WTC11 (cell line): ENCODE measurements at regions not wholly inside any gene's neighbourhood (a gene's known extent, or its start where the extent isn't known, plus 50 kb on each side); places are given as distances from the start of the nearest gene placed in this dataset.

Source experiments
- ATAC-seq: fragments of 200-7000 bp; cut with Tn5 transposase; 2 replicates; pipeline ENCODE4 v1.10.0; 2021; ENCODE audit warnings: mild to moderate bottlenecking, moderate library complexity
- CTCF ChIA-PET: fragments of 300-600 bp; sonication (Branson Sonifier 250); formaldehyde crosslinking; loops from one replicate; lab custom pipeline; 2021; ENCODE audit warnings: antibody characterized with exemption; lab: Charles Lee
- POLR2A ChIA-PET: fragments of 350-600 bp; sonication (Branson Sonifier 250); formaldehyde crosslinking; loops from one replicate; lab custom pipeline; 2021; ENCODE audit warnings: antibody characterized with exemption; lab: Charles Lee
- DNase-seq: peaks from one replicate; pipeline ENCODE4 v3.0.0; 2021; ENCODE audit warnings: low spot score
- H3K27ac Mint-ChIP-seq: 2 replicates; pipeline ENCODE4 v1.8.0; 2021; ENCODE audit warnings: mixed read lengths
- H3K27me3 Mint-ChIP-seq: 2 replicates; pipeline ENCODE4 v1.8.0; 2021; ENCODE audit warnings: low read depth, mild to moderate bottlenecking, moderate library complexity, mixed read lengths
- H3K36me3 Mint-ChIP-seq: 2 replicates; pipeline ENCODE4 v1.8.0; 2021; ENCODE audit warnings: mixed read lengths
- H3K4me1 Mint-ChIP-seq: 2 replicates; pipeline ENCODE4 v1.8.0; 2022; ENCODE audit warnings: mixed read lengths
- H3K4me3 Mint-ChIP-seq: 2 replicates; pipeline ENCODE4 v1.8.0; 2021; ENCODE audit warnings: mild to moderate bottlenecking, moderate library complexity, mixed read lengths
- H3K9me3 Mint-ChIP-seq: 2 replicates; pipeline ENCODE4 v1.8.0; 2021; ENCODE audit warnings: mixed read lengths
- ATF2 ChIP-seq: sonication (generic); formaldehyde crosslinking; IDR thresholded peaks from 2 replicates; pipeline ENCODE4 v1.8.1; 2022; ENCODE audit warnings: low read depth, missing genetic modification reagents, borderline replicate concordance
- ATF3 ChIP-seq: sonication (generic); formaldehyde crosslinking; conservative IDR thresholded peaks from 2 replicates; pipeline ENCODE4 v1.8.1; 2022; ENCODE audit warnings: mild to moderate bottlenecking, missing genetic modification reagents
- EMX1 ChIP-seq: fragments of 250-450 bp; sonication (Bioruptor Pico); IDR thresholded peaks from 2 replicates; pipeline ENCODE4 v1.8.0; 2021; ENCODE audit warnings: mild to moderate bottlenecking
- ESRRA ChIP-seq: sonication (generic); formaldehyde crosslinking; IDR thresholded peaks from 2 replicates; pipeline ENCODE4 v1.8.1; 2022; ENCODE audit warnings: mild to moderate bottlenecking, missing genetic modification reagents, borderline replicate concordance
- FOXP4 ChIP-seq: sonication (generic); formaldehyde crosslinking; IDR thresholded peaks from 2 replicates; pipeline ENCODE4 v1.8.0; 2022; ENCODE audit warnings: mild to moderate bottlenecking, missing genetic modification reagents
- KAT7 ChIP-seq: sonication (generic); formaldehyde crosslinking; IDR thresholded peaks from 2 replicates; pipeline ENCODE4 v1.8.1; 2023; ENCODE audit warnings: missing genetic modification reagents, mild to moderate bottlenecking, borderline replicate concordance
- NFATC4 ChIP-seq: fragments of 250-450 bp; sonication (Bioruptor Pico); IDR thresholded peaks from 2 replicates; pipeline ENCODE4 v1.9.0; 2021; ENCODE audit warnings: mild to moderate bottlenecking
- NR3C1 ChIP-seq: sonication (generic); formaldehyde crosslinking; conservative IDR thresholded peaks from 2 replicates; pipeline ENCODE4 v1.8.1; 2023; ENCODE audit warnings: low read depth, mild to moderate bottlenecking, missing genetic modification reagents
- PRDM15 ChIP-seq: sonication (generic); formaldehyde crosslinking; IDR thresholded peaks from 2 replicates; pipeline ENCODE4 v1.8.0; 2022; ENCODE audit warnings: missing genetic modification reagents
- SMAD3 ChIP-seq: sonication (generic); formaldehyde crosslinking; IDR thresholded peaks from 2 replicates; pipeline ENCODE4 v1.8.0; 2022; ENCODE audit warnings: missing genetic modification reagents, mild to moderate bottlenecking, borderline replicate concordance
- TCF7 ChIP-seq: sonication (generic); formaldehyde crosslinking; IDR thresholded peaks from 2 replicates; pipeline ENCODE4 v1.8.0; 2022; ENCODE audit warnings: mild to moderate bottlenecking, low read depth, missing genetic modification reagents, moderate library complexity
- TEAD1 ChIP-seq: sonication (generic); formaldehyde crosslinking; IDR thresholded peaks from 2 replicates; pipeline ENCODE4 v1.8.0; 2022; ENCODE audit warnings: mild to moderate bottlenecking, missing genetic modification reagents
- USF2 ChIP-seq: sonication (generic); formaldehyde crosslinking; IDR thresholded peaks from 2 replicates; pipeline ENCODE4 v1.8.1; 2023; ENCODE audit warnings: mild to moderate bottlenecking, missing genetic modification reagents, moderate library complexity
- ZNF138 ChIP-seq: sonication (generic); formaldehyde crosslinking; conservative IDR thresholded peaks from 2 replicates; pipeline ENCODE4 v1.8.1; 2022; ENCODE audit warnings: mild to moderate bottlenecking, moderate library complexity, missing genetic modification reagents
- ZNF219 ChIP-seq: sonication (generic); formaldehyde crosslinking; IDR thresholded peaks from 2 replicates; pipeline ENCODE4 v1.8.0; 2023; ENCODE audit warnings: missing genetic modification reagents, mild to moderate bottlenecking, borderline replicate concordance
- ZNF396 ChIP-seq: fragments of 250-450 bp; sonication (Bioruptor Pico); IDR thresholded peaks from 2 replicates; pipeline ENCODE4 v1.8.0; 2021; ENCODE audit warnings: mild to moderate bottlenecking, moderate library complexity, borderline replicate concordance
- ZNF423 ChIP-seq: fragments of 250-450 bp; sonication (Bioruptor Pico); IDR thresholded peaks from 2 replicates; pipeline ENCODE4 v2.1.2; 2022; ENCODE audit warnings: mild to moderate bottlenecking, moderate library complexity
- ZNF532 ChIP-seq: fragments of 250-450 bp; sonication (Bioruptor Pico); IDR thresholded peaks from 2 replicates; pipeline ENCODE4 v1.9.0; 2021; ENCODE audit warnings: mild to moderate bottlenecking, borderline replicate concordance

- TF ChIP-seq FOXP4, result no peak
- no peak for TF ChIP-seq ATF2
Observed at GRCh38 chr2:71846072-71846471, 301.6 kb downstream of the CYP26B1 start (continued).

GRCh38 chr2:71844967-71845366 lies 302.7 kb downstream of the CYP26B1 start:
- ChIA-PET POLR2A (no interaction called here), CTCF (interaction anchor here (2.5 kb wide), 1 partner anchor 43 kb away, joined by 9 read pairs; no protein-coding TSS in a partner anchor)
- TF ChIP-seq ZNF219 (CRISPR knock-in tag) (no peak), ZNF532 (no peak), TCF7 (CRISPR knock-in tag) (no peak), ZNF138 (CRISPR knock-in tag) (no peak), NFATC4 (CRISPR knock-in tag) (no peak), FOXP4 (no peak), ATF3 (CRISPR knock-in tag) (no peak), KAT7 (CRISPR knock-in tag) (no peak), ESRRA (no peak), EMX1 (no peak), ZNF396 (CRISPR knock-in tag) (no peak)
- Mint-ChIP-seq H3K4me1 (no peaks in the 10 kb centered on the region), H3K9me3 (peaks cover 4% of the 10 kb centered on the region; the same call in 1 of the 2 replicates), H3K36me3 (no peaks in the 10 kb centered on the region), H3K27ac (no peak overlapping the region), H3K4me3 (no peak overlapping the region), H3K27me3 (no peaks in the 10 kb centered on the region; the same call in 1 of the 2 replicates)
- no peak for ATAC-seq
- DNase-seq, result no peak

- no peaks in the 10 kb centered on the region; the same call in 1 of the 2 replicates for H3K27me3 Mint-ChIP-seq
- no peak for TF ChIP-seq PRDM15
- TF ChIP-seq SMAD3 (CRISPR knock-in tag), result no peak
- TF ChIP-seq USF2 (CRISPR knock-in tag), result no peak
- TF ChIP-seq NR3C1 (CRISPR knock-in tag), result no peak
- TF ChIP-seq TEAD1 (CRISPR knock-in tag), result no peak
- no peak for TF ChIP-seq ZNF423 (CRISPR knock-in tag)
Observed at GRCh38 chr2:71843391-71843850, 304.2 kb downstream of the CYP26B1 start.

More at GRCh38 chr2:71843391-71843850, 304.2 kb downstream of the CYP26B1 start:
- H3K9me3 Mint-ChIP-seq, result peaks cover 4% of the 10 kb centered on the region; the same call in 1 of the 2 replicates
- CTCF ChIA-PET, result no interaction called here
- H3K4me1 Mint-ChIP-seq, result no peaks in the 10 kb centered on the region
- H3K36me3 Mint-ChIP-seq, result no peaks in the 10 kb centered on the region
- H3K4me3 Mint-ChIP-seq, result no peak overlapping the region
- POLR2A ChIA-PET, result no interaction called here
- DNase-seq (no peak), ATAC-seq (no peak)
- H3K27ac Mint-ChIP-seq, result no peak overlapping the region
